Calu3 (cell line): ENCODE measurements at regions not wholly inside any gene's neighbourhood (a gene's known extent, or its start where the extent isn't known, plus 50 kb on each side); places are given as distances from the start of the nearest gene placed in this dataset.
"Not testable (repeated sequence)": the region's sequence is repeated elsewhere in the genome, so short reads cannot be mapped to it uniquely, and the experiment has no call there.

Experiments
- BruUV-seq: library from RNA; stranded (reverse); fragments of 400-500 nt; replicated peaks from 2 replicates; lab custom pipeline; 2021; lab: Mats Ljungman, UMichigan
- CTCF ChIA-PET: fragments of 300-600 bp; sonication (Branson Sonifier 250); formaldehyde crosslinking; loops from one replicate; lab custom pipeline; 2022; ENCODE audit warnings: antibody characterized with exemption; lab: Charles Lee
- DNase-seq: peaks from one replicate; pipeline ENCODE4 v3.0.0; 2022
- H3K27ac Mint-ChIP-seq: one replicate; pipeline ENCODE4 v1.8.0; 2022; ENCODE audit warnings: mixed read lengths; ENCODE audit not compliant: unreplicated experiment
- H3K27me3 Mint-ChIP-seq: one replicate; pipeline ENCODE4 v1.8.0; 2022; ENCODE audit warnings: mixed read lengths; ENCODE audit not compliant: unreplicated experiment
- H3K36me3 Mint-ChIP-seq: one replicate; pipeline ENCODE4 v1.8.0; 2022; ENCODE audit warnings: mild to moderate bottlenecking, moderate library complexity, mixed read lengths; ENCODE audit not compliant: insufficient read depth, unreplicated experiment
- H3K4me1 Mint-ChIP-seq: one replicate; pipeline ENCODE4 v1.8.0; 2022; ENCODE audit warnings: mild to moderate bottlenecking, low read depth, mixed read lengths; ENCODE audit not compliant: unreplicated experiment
- H3K4me3 Mint-ChIP-seq: one replicate; pipeline ENCODE4 v1.8.0; 2022; ENCODE audit warnings: mild to moderate bottlenecking, low read depth, moderate library complexity, mixed read lengths; ENCODE audit not compliant: unreplicated experiment
- H3K9me3 Mint-ChIP-seq: one replicate; pipeline ENCODE4 v1.8.0; 2022; ENCODE audit warnings: low read depth, mixed read lengths; ENCODE audit not compliant: unreplicated experiment
- intact Hi-C: fragments of 100-400 bp; cut with micrococcal nuclease; formaldehyde crosslinking; loops from one replicate; pipeline ENCODE4 v1.10.0; 2022; ENCODE audit not compliant: unreplicated experiment
- TF ChIP-seq, protein P1 (sequence below): fragments of 200-600 bp; IDR thresholded peaks from one replicate; pipeline ENCODE4 v1.8.0; 2022; ENCODE audit warnings: antibody characterized with exemption; ENCODE audit not compliant: unreplicated experiment

- TF ChIP-seq, protein P1, sequence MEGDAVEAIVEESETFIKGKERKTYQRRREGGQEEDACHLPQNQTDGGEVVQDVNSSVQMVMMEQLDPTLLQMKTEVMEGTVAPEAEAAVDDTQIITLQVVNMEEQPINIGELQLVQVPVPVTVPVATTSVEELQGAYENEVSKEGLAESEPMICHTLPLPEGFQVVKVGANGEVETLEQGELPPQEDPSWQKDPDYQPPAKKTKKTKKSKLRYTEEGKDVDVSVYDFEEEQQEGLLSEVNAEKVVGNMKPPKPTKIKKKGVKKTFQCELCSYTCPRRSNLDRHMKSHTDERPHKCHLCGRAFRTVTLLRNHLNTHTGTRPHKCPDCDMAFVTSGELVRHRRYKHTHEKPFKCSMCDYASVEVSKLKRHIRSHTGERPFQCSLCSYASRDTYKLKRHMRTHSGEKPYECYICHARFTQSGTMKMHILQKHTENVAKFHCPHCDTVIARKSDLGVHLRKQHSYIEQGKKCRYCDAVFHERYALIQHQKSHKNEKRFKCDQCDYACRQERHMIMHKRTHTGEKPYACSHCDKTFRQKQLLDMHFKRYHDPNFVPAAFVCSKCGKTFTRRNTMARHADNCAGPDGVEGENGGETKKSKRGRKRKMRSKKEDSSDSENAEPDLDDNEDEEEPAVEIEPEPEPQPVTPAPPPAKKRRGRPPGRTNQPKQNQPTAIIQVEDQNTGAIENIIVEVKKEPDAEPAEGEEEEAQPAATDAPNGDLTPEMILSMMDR: no peak
- no peaks in the 10 kb centered on the region for H3K4me1 Mint-ChIP-seq
- H3K27me3 Mint-ChIP-seq: no peaks in the 10 kb centered on the region
- H3K9me3 Mint-ChIP-seq: no peaks in the 10 kb centered on the region
- H3K27ac Mint-ChIP-seq: no peak overlapping the region
- intact Hi-C loops: no loop called here
- no peak for DNase-seq
- no peak overlapping the region for H3K4me3 Mint-ChIP-seq
- no TSS peak for BruUV-seq
- CTCF ChIA-PET: no interaction called here
- H3K36me3 Mint-ChIP-seq: no peaks in the 10 kb centered on the region
These were observed 62.3 kb upstream of the RELL1 start for GRCh38 chr4:37748485-37748884.

GRCh38 chr4:37747772-37748330, 61.7 kb upstream of the RELL1 start:
- Mint-ChIP-seq H3K27me3 (no peaks in the 10 kb centered on the region), H3K36me3 (no peaks in the 10 kb centered on the region), H3K9me3 (no peaks in the 10 kb centered on the region), H3K4me3 (no peak overlapping the region), H3K4me1 (no peaks in the 10 kb centered on the region), H3K27ac (no peak overlapping the region)
- CTCF ChIA-PET: no interaction called here
- TF ChIP-seq, protein P1: no peak
- no peak for DNase-seq
- no TSS peak for BruUV-seq
- intact Hi-C loops: no loop called here

DNA sequence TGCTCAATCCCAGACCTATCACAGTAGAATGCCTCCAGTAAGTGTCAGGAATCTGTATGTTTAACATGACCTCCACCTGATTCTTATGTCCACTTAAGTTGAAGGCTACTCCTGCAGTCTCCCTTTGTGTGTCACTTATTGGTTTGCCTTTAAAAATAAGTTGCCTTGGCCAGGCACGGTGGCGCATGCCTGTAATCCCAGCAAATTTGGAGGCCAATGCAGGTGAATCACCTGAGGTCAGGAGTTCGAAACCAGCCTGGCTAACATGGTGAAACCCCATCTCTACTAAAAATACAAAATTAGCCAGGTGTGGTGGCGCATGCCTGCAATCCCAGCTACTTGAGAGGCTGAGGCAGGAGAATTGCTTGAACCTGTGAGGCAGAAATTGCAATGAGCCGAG, 60.7 kb upstream of the RELL1 start:
- H3K27ac Mint-ChIP-seq, intact Hi-C loops, H3K36me3 Mint-ChIP-seq, BruUV-seq, H3K4me1 Mint-ChIP-seq, CTCF ChIA-PET, H3K27me3 Mint-ChIP-seq, H3K9me3 Mint-ChIP-seq, H3K4me3 Mint-ChIP-seq, DNase-seq: not testable (repeated sequence)

GRCh38 chr4:37745946-37746345, 59.8 kb upstream of the RELL1 start:
- no peak for DNase-seq

DNA sequence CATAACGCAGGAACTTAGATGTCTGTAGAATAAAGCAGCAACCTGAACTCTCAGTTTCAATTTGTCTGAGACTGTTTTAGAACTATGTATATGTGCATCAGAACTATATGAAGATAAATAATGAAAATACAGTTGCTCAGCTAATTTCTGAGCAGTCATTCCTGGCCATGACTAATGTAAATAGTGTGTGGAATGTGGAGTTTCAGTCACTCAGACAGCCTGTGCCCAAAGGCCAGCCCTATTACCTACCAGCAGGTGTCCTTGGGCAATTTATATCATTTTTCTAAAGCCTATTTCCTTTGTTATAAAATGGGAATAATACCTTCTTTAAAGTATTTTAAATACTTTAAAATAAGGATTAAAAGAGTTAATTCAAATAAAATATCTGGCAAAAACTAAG, 56.0 kb upstream of the RELL1 start:
- peak; percentile 21 for DNase-seq
- H3K27ac Mint-ChIP-seq: no peak overlapping the region
- CTCF ChIA-PET: interaction anchor here (0.6 kb wide), 2 partner anchors 396 to 772 kb away, joined by 6 to 8 read pairs; no protein-coding TSS in a partner anchor
- intact Hi-C loops: no loop called here
- no peaks in the 10 kb centered on the region for H3K9me3 Mint-ChIP-seq
- H3K27me3 Mint-ChIP-seq: no peaks in the 10 kb centered on the region
- TF ChIP-seq, protein P1: no peak
- no peak overlapping the region for H3K4me3 Mint-ChIP-seq
- H3K36me3 Mint-ChIP-seq: no peaks in the 10 kb centered on the region
- H3K4me1 Mint-ChIP-seq: no peaks in the 10 kb centered on the region
- no TSS peak for BruUV-seq

More at GRCh38 chr4:37745946-37746345, 59.8 kb upstream of the RELL1 start:
- Mint-ChIP-seq H3K9me3 (no peaks in the 10 kb centered on the region), H3K4me1 (no peaks in the 10 kb centered on the region), H3K4me3 (no peak overlapping the region), H3K36me3 (no peaks in the 10 kb centered on the region), H3K27me3 (no peaks in the 10 kb centered on the region), H3K27ac (no peak overlapping the region)
- BruUV-seq: no TSS peak
- CTCF ChIA-PET: no interaction called here
- intact Hi-C loops: no loop called here
- TF ChIP-seq, protein P1: no peak
